Uterus (tissue), 3 donors: ENCODE measurements at regions not wholly inside any gene's neighbourhood (a gene's known extent, or its start where the extent isn't known, plus 50 kb on each side); places are given as distances from the start of the nearest gene placed in this dataset.

Experiments
- DNase-seq, 2 donors: peaks; one replicate each; pipeline ENCODE4 v3.0.0-alpha.2; 2019 to 2020
- H3K27ac ChIP-seq, 2 donors: fragments of 200-600 bp; sonication (generic); 1 replicate in 1 of 2; 2 replicates in 1 of 2; pipeline ENCODE4 v1.5.1; 2016 to 2018
- H3K27me3 ChIP-seq, 2 donors: fragments of 200-600 bp; sonication (generic); one replicate each; pipeline ENCODE4 v1.5.1; 2018 to 2019; ENCODE audit warnings: control low read depth in 1 of 2
- H3K36me3 ChIP-seq, 2 donors: fragments of 200-600 bp; sonication (generic); one replicate each; pipeline ENCODE4 v1.5.1; 2019; ENCODE audit warnings: control low read depth in 1 of 2
- H3K4me1 ChIP-seq, 2 donors: fragments of 200-600 bp; sonication (generic); one replicate each; pipeline ENCODE4 v1.5.1; 2018 to 2019; ENCODE audit warnings: control low read depth in 1 of 2
- H3K4me3 ChIP-seq, 2 donors: fragments of 200-600 bp; sonication (generic); 1 replicate in 1 of 2; 2 replicates in 1 of 2; pipeline ENCODE4 v1.5.1; 2018 to 2019; ENCODE audit warnings: mild to moderate bottlenecking in 1 of 2
- H3K9me3 ChIP-seq, 2 donors: fragments of 200-600 bp; sonication (generic); one replicate each; pipeline ENCODE4 v1.5.1; 2019; ENCODE audit warnings: control low read depth in 1 of 2
- POLR2A ChIP-seq, 2 donors: fragments of 450-650 bp; IDR thresholded peaks; one replicate each; pipeline ENCODE4 v1.6.1; 2016; ENCODE audit warnings: antibody characterized with exemption in 2 of 2, mild to moderate bottlenecking in 1 of 2, moderate library complexity in 1 of 2
- intact Hi-C: fragments of 100-400 bp; cut with DNase I; formaldehyde crosslinking; loops from one replicate; pipeline ENCODE4 v1.15.1; 2023; ENCODE audit warnings: low total_unique reads
- TF ChIP-seq, protein P1 (sequence below), 4 experiments: fragments of 200-600 bp in 2 of 4; fragments of 450-650 bp in 2 of 4; sonication (generic) in 2 of 4; IDR thresholded peaks; one replicate each; pipeline ENCODE4 v1.5.1; 2016 to 2019; ENCODE audit warnings: antibody characterized with exemption in 4 of 4, mild to moderate bottlenecking in 2 of 4, moderate library complexity in 1 of 4
- donor health status: DM: yes; HTN: yes; CAD: no.

GRCh38 chr3:162377608-162378007 lies 881.0 kb downstream of the OTOL1 start:
- no peak overlapping the region for H3K27ac ChIP-seq
- DNase-seq, result no peak
- no peaks in the 10 kb centered on the region for H3K9me3 ChIP-seq
- H3K4me1 ChIP-seq, result no peaks in the 10 kb centered on the region
- H3K27me3 ChIP-seq, result no peaks in the 10 kb centered on the region
- H3K4me3 ChIP-seq, result no peak overlapping the region
- intact Hi-C loops, result no loop called here
- no peak for TF ChIP-seq POLR2A (IDR thresholded peaks at IDR 0.05)
- TF ChIP-seq, protein P1, sequence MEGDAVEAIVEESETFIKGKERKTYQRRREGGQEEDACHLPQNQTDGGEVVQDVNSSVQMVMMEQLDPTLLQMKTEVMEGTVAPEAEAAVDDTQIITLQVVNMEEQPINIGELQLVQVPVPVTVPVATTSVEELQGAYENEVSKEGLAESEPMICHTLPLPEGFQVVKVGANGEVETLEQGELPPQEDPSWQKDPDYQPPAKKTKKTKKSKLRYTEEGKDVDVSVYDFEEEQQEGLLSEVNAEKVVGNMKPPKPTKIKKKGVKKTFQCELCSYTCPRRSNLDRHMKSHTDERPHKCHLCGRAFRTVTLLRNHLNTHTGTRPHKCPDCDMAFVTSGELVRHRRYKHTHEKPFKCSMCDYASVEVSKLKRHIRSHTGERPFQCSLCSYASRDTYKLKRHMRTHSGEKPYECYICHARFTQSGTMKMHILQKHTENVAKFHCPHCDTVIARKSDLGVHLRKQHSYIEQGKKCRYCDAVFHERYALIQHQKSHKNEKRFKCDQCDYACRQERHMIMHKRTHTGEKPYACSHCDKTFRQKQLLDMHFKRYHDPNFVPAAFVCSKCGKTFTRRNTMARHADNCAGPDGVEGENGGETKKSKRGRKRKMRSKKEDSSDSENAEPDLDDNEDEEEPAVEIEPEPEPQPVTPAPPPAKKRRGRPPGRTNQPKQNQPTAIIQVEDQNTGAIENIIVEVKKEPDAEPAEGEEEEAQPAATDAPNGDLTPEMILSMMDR (IDR thresholded peaks at IDR 0.05), result no peak
- no peaks in the 10 kb centered on the region for H3K36me3 ChIP-seq

- Histone ChIP-seq H3K27me3 (no peaks in the 10 kb centered on the region), H3K4me3 (no peak overlapping the region), H3K4me1 (no peaks in the 10 kb centered on the region), H3K27ac (no peak overlapping the region), H3K36me3 (no peaks in the 10 kb centered on the region), H3K9me3 (no peaks in the 10 kb centered on the region)
- TF ChIP-seq, protein P1 (IDR thresholded peaks at IDR 0.05), result no peak
- no peak for TF ChIP-seq POLR2A (IDR thresholded peaks at IDR 0.05)
- intact Hi-C loops, result no loop called here
- no peak for DNase-seq
These were observed 888.8 kb downstream of the OTOL1 start for GRCh38 chr3:162385387-162385786.

- TF ChIP-seq POLR2A (IDR thresholded peaks at IDR 0.05), result no peak
- TF ChIP-seq, protein P1 (IDR thresholded peaks at IDR 0.05), result no peak
- no peaks in the 10 kb centered on the region for H3K4me1 ChIP-seq
- intact Hi-C loops, result no loop called here
- H3K36me3 ChIP-seq, result no peaks in the 10 kb centered on the region
- no peaks in the 10 kb centered on the region for H3K9me3 ChIP-seq
- H3K27ac ChIP-seq, result no peak overlapping the region
- no peak for DNase-seq
- no peaks in the 10 kb centered on the region for H3K27me3 ChIP-seq
- H3K4me3 ChIP-seq, result no peak overlapping the region
These were observed 894.3 kb downstream of the OTOL1 start for GRCh38 chr3:162390891-162391290.

- Histone ChIP-seq H3K4me1 (no peaks in the 10 kb centered on the region), H3K27me3 (no peaks in the 10 kb centered on the region), H3K36me3 (no peaks in the 10 kb centered on the region), H3K27ac (no peak overlapping the region), H3K9me3 (no peaks in the 10 kb centered on the region), H3K4me3 (no peak overlapping the region)
- TF ChIP-seq POLR2A (IDR thresholded peaks at IDR 0.05), result no peak
- TF ChIP-seq, protein P1 (IDR thresholded peaks at IDR 0.05), result no peak
- no peak for DNase-seq
- intact Hi-C loops, result no loop called here
These were observed 894.7 kb downstream of the OTOL1 start for GRCh38 chr3:162391301-162391700.

DNA sequence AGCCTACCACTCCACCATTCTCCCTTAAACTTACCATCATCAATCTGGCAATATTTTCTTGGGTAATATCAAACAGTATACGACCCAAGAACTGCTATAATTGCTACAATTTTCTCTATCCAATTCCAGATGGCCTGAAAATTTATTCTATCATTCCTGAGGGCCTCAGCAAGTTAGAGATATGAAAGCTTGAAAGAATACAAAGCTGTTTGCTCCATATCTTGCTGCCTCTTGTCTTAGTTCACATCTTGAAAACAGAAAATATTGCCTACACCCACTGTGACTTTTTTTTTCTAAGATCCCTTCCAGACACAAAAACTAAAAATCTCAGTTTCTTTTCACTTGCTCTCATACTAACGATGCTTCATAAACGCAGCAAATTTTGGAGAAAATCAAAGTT lies 898.9 kb downstream of the OTOL1 start:
- Histone ChIP-seq H3K27me3 (no peaks in the 10 kb centered on the region), H3K4me3 (no peak overlapping the region), H3K4me1 (no peaks in the 10 kb centered on the region), H3K27ac (no peak overlapping the region), H3K9me3 (no peaks in the 10 kb centered on the region), H3K36me3 (no peaks in the 10 kb centered on the region)
- intact Hi-C loops, result no loop called here
- TF ChIP-seq, protein P1 (IDR thresholded peaks at IDR 0.05), result no peak
- TF ChIP-seq POLR2A (IDR thresholded peaks at IDR 0.05), result no peak
- DNase-seq, result no peak
